Parathyroid adenoma (tissue), 2 donors: ENCODE measurements at regions not wholly inside any gene's neighbourhood (a gene's known extent, or its start where the extent isn't known, plus 50 kb on each side); places are given as distances from the start of the nearest gene placed in this dataset.
"Not testable (repeated sequence)": the region's sequence is repeated elsewhere in the genome, so short reads cannot be mapped to it uniquely, and the experiment has no call there.

Experiments
- H2AFZ ChIP-seq: fragments of 300-600 bp; sonication (generic); one replicate; pipeline ENCODE4 v1.7.0; 2017; ENCODE audit warnings: antibody characterized with exemption, mild to moderate bottlenecking
- H3K27ac ChIP-seq: fragments of 300-600 bp; sonication (generic); one replicate; pipeline ENCODE4 v1.7.0; 2017
- H3K27me3 ChIP-seq: fragments of 300-600 bp; sonication (generic); one replicate; pipeline ENCODE4 v1.7.0; 2017; ENCODE audit warnings: low read length; ENCODE audit not compliant: control insufficient read depth, insufficient read depth
- H3K36me3 ChIP-seq: fragments of 300-600 bp; sonication (generic); one replicate; pipeline ENCODE4 v1.7.0; 2017; ENCODE audit warnings: low read length; ENCODE audit not compliant: control insufficient read depth, insufficient read depth
- H3K4me1 ChIP-seq: fragments of 300-600 bp; sonication (generic); one replicate; pipeline ENCODE4 v1.7.0; 2017; ENCODE audit warnings: control low read depth
- H3K4me2 ChIP-seq: fragments of 300-600 bp; sonication (generic); one replicate; pipeline ENCODE4 v1.7.0; 2017; ENCODE audit warnings: low read length
- H3K4me3 ChIP-seq: fragments of 300-600 bp; sonication (generic); one replicate; pipeline ENCODE4 v1.7.0; 2017; ENCODE audit warnings: low read depth, low read length
- H3K79me2 ChIP-seq: fragments of 300-600 bp; sonication (generic); one replicate; pipeline ENCODE4 v1.7.0; 2017; ENCODE audit warnings: control low read depth
- H3K9ac ChIP-seq: fragments of 300-600 bp; sonication (generic); one replicate; pipeline ENCODE4 v1.7.0; 2017; ENCODE audit warnings: mild to moderate bottlenecking
- H3K9me3 ChIP-seq: fragments of 300-600 bp; sonication (generic); one replicate; pipeline ENCODE4 v1.7.0; 2017; ENCODE audit warnings: low read length; ENCODE audit not compliant: control insufficient read depth
- TF ChIP-seq, protein P1 (sequence below): fragments of 300-600 bp; sonication (generic); IDR thresholded peaks from one replicate; pipeline ENCODE4 v1.7.0; 2017; ENCODE audit warnings: antibody characterized with exemption, mild to moderate bottlenecking
- donor health status: primary hyperparathyroidism.

DNA sequence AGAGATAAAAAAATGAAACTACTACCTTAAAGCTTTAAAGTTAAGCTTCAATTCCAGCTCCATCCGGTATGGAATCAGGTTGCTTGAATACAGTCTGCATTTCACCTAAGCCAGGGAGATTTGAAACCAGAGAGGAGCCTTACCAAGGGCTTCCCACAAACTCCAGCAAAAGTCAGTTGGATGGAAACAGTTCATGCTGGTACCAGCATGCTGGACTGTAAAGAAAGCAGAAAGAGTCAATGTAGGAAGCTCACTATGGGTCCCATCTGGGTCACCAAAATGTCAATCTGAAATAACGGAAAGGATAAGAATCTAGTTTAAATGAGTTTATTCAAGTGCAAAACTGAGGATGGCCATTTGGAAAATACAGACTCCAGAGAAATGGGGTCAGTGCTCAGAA lies 65.3 kb downstream of the CDO1 start:
- no peak overlapping the region for H3K4me2 ChIP-seq
- peak overlapping the region; percentile 35 for H2AFZ ChIP-seq
- H3K36me3 ChIP-seq, result no peaks in the 10 kb centered on the region
- H3K4me1 ChIP-seq, result no peaks in the 10 kb centered on the region
- no peaks in the 10 kb centered on the region for H3K9me3 ChIP-seq
- H3K79me2 ChIP-seq, result no peaks in the 10 kb centered on the region
- no peak overlapping the region for H3K9ac ChIP-seq
- no peak overlapping the region for H3K4me3 ChIP-seq
- H3K27me3 ChIP-seq, result peaks cover 5% of the 10 kb centered on the region
- H3K27ac ChIP-seq, result no peak overlapping the region
- TF ChIP-seq, protein P1, sequence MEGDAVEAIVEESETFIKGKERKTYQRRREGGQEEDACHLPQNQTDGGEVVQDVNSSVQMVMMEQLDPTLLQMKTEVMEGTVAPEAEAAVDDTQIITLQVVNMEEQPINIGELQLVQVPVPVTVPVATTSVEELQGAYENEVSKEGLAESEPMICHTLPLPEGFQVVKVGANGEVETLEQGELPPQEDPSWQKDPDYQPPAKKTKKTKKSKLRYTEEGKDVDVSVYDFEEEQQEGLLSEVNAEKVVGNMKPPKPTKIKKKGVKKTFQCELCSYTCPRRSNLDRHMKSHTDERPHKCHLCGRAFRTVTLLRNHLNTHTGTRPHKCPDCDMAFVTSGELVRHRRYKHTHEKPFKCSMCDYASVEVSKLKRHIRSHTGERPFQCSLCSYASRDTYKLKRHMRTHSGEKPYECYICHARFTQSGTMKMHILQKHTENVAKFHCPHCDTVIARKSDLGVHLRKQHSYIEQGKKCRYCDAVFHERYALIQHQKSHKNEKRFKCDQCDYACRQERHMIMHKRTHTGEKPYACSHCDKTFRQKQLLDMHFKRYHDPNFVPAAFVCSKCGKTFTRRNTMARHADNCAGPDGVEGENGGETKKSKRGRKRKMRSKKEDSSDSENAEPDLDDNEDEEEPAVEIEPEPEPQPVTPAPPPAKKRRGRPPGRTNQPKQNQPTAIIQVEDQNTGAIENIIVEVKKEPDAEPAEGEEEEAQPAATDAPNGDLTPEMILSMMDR, result no peak

- TF ChIP-seq, protein P1, result no peak
- no peak overlapping the region for H3K4me2 ChIP-seq
Observed at GRCh38 chr5:115749016-115749415, 67.4 kb downstream of the CDO1 start.

GRCh38 chr5:115739245-115739644 lies 77.2 kb downstream of the CDO1 start:
- H3K9me3 ChIP-seq, H2AFZ ChIP-seq, H3K27me3 ChIP-seq, H3K36me3 ChIP-seq, H3K79me2 ChIP-seq, H3K4me1 ChIP-seq, H3K27ac ChIP-seq, H3K9ac ChIP-seq, H3K4me3 ChIP-seq, H3K4me2 ChIP-seq: not testable (repeated sequence)

More at GRCh38 chr5:115749016-115749415, 67.4 kb downstream of the CDO1 start:
- H3K9ac ChIP-seq, result no peak overlapping the region
- H3K79me2 ChIP-seq, result no peaks in the 10 kb centered on the region
- H3K27me3 ChIP-seq, result peaks cover 5% of the 10 kb centered on the region
- no peak overlapping the region for H2AFZ ChIP-seq
- no peaks in the 10 kb centered on the region for H3K36me3 ChIP-seq
- H3K4me1 ChIP-seq, result no peaks in the 10 kb centered on the region
- H3K4me3 ChIP-seq, result no peak overlapping the region
- H3K9me3 ChIP-seq, result no peaks in the 10 kb centered on the region
- no peak overlapping the region for H3K27ac ChIP-seq

GRCh38 chr5:115738830-115739229 lies 77.6 kb downstream of the CDO1 start:
- Histone ChIP-seq H3K4me3 (no peak overlapping the region), H3K27ac (no peak overlapping the region), H3K4me2 (no peak overlapping the region), H3K9me3 (peaks cover 2% of the 10 kb centered on the region), H3K27me3 (no peaks in the 10 kb centered on the region), H3K79me2 (no peaks in the 10 kb centered on the region), H2AFZ (no peak overlapping the region), H3K36me3 (no peaks in the 10 kb centered on the region), H3K9ac (no peak overlapping the region), H3K4me1 (peaks cover 5% of the 10 kb centered on the region)
- TF ChIP-seq, protein P1, result no peak

DNA sequence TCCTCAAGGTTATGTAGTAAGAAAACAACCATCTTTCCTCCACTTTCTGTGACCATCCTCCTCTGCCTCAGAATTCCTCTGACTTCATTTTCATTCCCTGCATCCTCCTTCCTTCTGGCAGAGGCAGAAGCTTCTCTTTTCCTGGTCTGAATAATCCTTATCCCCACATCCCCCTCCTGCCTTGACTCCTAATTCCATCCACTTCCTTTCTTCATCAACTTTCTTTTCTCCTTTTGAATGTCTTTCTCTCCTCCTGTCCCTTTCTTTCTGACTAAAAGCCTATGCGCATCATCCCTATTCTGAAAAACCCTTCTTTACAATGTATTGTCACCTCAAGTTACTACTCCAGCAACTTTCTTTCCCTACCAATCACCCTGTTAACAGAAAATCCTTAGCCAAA lies 79.0 kb downstream of the CDO1 start:
- H3K79me2 ChIP-seq, result no peaks in the 10 kb centered on the region
- H3K9me3 ChIP-seq, result peaks cover 2% of the 10 kb centered on the region
- H3K36me3 ChIP-seq, result no peaks in the 10 kb centered on the region
- H3K4me2 ChIP-seq, result no peak overlapping the region
- H3K4me3 ChIP-seq, result no peak overlapping the region
- TF ChIP-seq, protein P1, result no peak
- no peak overlapping the region for H2AFZ ChIP-seq
- H3K27ac ChIP-seq, result no peak overlapping the region
- H3K4me1 ChIP-seq, result peaks cover 5% of the 10 kb centered on the region
- no peak overlapping the region for H3K9ac ChIP-seq
- H3K27me3 ChIP-seq, result no peaks in the 10 kb centered on the region
